SK-N-SH (cell line): ENCODE measurements at regions not wholly inside any gene's neighbourhood (a gene's known extent, or its start where the extent isn't known, plus 50 kb on each side); places are given as distances from the start of the nearest gene placed in this dataset.

Experiments used
- CTCF ChIA-PET: fragments of 300-600, 350-600 bp; formaldehyde crosslinking; extraction: SDS; loops from one replicate; lab custom pipeline; 2021; lab: Yijun Ruan, JAX
- POLR2A ChIA-PET: fragments of 350-600 bp; sonication (Branson Sonifier 250); formaldehyde crosslinking; extraction: SDS; loops from one replicate; lab custom pipeline; 2020; ENCODE audit warnings: antibody characterized with exemption, inconsistent platforms; lab: Yijun Ruan, JAX
- DNase-seq: peaks from one replicate; pipeline ENCODE4 v3.0.0; 2012
- H2AFZ ChIP-seq: fragments of 200-600 bp; sonication (generic); 2 replicates; pipeline ENCODE4 v1.8.1; 2016; ENCODE audit warnings: antibody characterized with exemption, mild to moderate bottlenecking, low read depth
- H3F3A ChIP-seq: fragments of 200-600 bp; sonication (generic); replicated peaks from 2 replicates; pipeline ENCODE3; 2016; ENCODE audit warnings: antibody characterized with exemption, mild to moderate bottlenecking; ENCODE audit not compliant: insufficient read depth
- H3K27ac ChIP-seq, 2 experiments: fragments of 200-500 bp in 1 of 2; fragments of 200-600 bp in 1 of 2; sonication (Bioruptor generic) in 1 of 2; sonication (generic), shearing (Covaris generic) in 1 of 2; 2 replicates each; pipeline versions ENCODE4 v1.5.1 to v1.6.1; 2014 to 2016; ENCODE audit warnings: low read depth in 2 of 2, inconsistent platforms in 1 of 2, low read length in 1 of 2, mild to moderate bottlenecking in 1 of 2, mixed read lengths in 1 of 2
- H3K27me3 ChIP-seq: fragments of 200-600 bp; sonication (generic), shearing (Covaris generic); 2 replicates; pipeline ENCODE4 v1.6.1; 2016; ENCODE audit warnings: mixed run types; ENCODE audit not compliant: insufficient read depth
- H3K36me3 ChIP-seq, 2 experiments: fragments of 200-500 bp in 1 of 2; fragments of 200-600 bp in 1 of 2; sonication (Bioruptor generic) in 1 of 2; sonication (generic) in 1 of 2; replicated peaks in 1 of 2; 2 replicates each; pipeline versions ENCODE3 to v1.5.1; 2014 to 2016; ENCODE audit warnings: low read length in 1 of 2, mild to moderate bottlenecking in 1 of 2; ENCODE audit not compliant: insufficient read depth in 2 of 2, control insufficient read depth in 1 of 2
- H3K4me1 ChIP-seq, 2 experiments: fragments of 200-500 bp in 1 of 2; fragments of 200-600 bp in 1 of 2; sonication (Bioruptor generic) in 1 of 2; sonication (generic), shearing (Covaris generic) in 1 of 2; 2 replicates each; pipeline versions ENCODE4 v1.5.1 to v1.6.1; 2014 to 2016; ENCODE audit warnings: low read depth in 1 of 2, low read length in 1 of 2, mixed run types in 1 of 2; ENCODE audit not compliant: insufficient read depth in 2 of 2, control insufficient read depth in 1 of 2
- H3K4me2 ChIP-seq: fragments of 200-600 bp; sonication (generic), shearing (Covaris generic); 2 replicates; pipeline ENCODE4 v1.6.1; 2017; ENCODE audit warnings: mixed run types
- H3K4me3 ChIP-seq, 2 experiments: fragments of 200-500 bp in 1 of 2; fragments of 200-600 bp in 1 of 2; sonication (Bioruptor generic) in 1 of 2; sonication (generic), shearing (Covaris generic) in 1 of 2; 2 replicates each; pipeline versions ENCODE4 v1.5.1 to v1.8.1; 2014 to 2016; ENCODE audit warnings: low read depth in 2 of 2, inconsistent platforms in 1 of 2, low read length in 1 of 2, mild to moderate bottlenecking in 1 of 2, mixed read lengths in 1 of 2, moderate library complexity in 1 of 2
- H3K79me2 ChIP-seq: fragments of 200-600 bp; sonication (generic); 2 replicates; pipeline ENCODE4 v1.8.1; 2017; ENCODE audit warnings: mild to moderate bottlenecking; ENCODE audit not compliant: insufficient read depth
- H3K9ac ChIP-seq: fragments of 200-600 bp; sonication (generic); 2 replicates; pipeline ENCODE4 v1.6.1; 2017; ENCODE audit warnings: mixed run types
- H3K9me2 ChIP-seq: fragments of 200-600 bp; sonication (generic); 2 replicates; pipeline ENCODE4 v1.6.1; 2017; ENCODE audit warnings: mixed run types
- H3K9me3 ChIP-seq: fragments of 200-600 bp; sonication (generic); 2 replicates; pipeline ENCODE4 v1.6.1; 2017; ENCODE audit warnings: mixed run types, mild to moderate bottlenecking, moderate library complexity
- H4K20me1 ChIP-seq: fragments of 200-600 bp; sonication (generic); 2 replicates; pipeline ENCODE4 v1.6.1; 2017; ENCODE audit warnings: mild to moderate bottlenecking, mixed run types; ENCODE audit not compliant: insufficient read depth
- CHD2 ChIP-seq: fragments of 150-350 bp; IDR thresholded peaks from 2 replicates; pipeline ENCODE4 v1.6.1; 2018; ENCODE audit warnings: low read length; ENCODE audit not compliant: partially characterized antibody
- ELF1 ChIP-seq: IDR thresholded peaks from 2 replicates; pipeline ENCODE4 v1.4.0; 2012
- EZH2phosphoT487 ChIP-seq: fragments of 200-600 bp; sonication (generic); IDR thresholded peaks from 2 replicates; pipeline ENCODE4 v1.6.1; 2017; ENCODE audit warnings: low read depth, mixed run types, mild to moderate bottlenecking, antibody characterized with exemption, moderate library complexity, borderline replicate concordance
- FOSL2 ChIP-seq: IDR thresholded peaks from 2 replicates; pipeline ENCODE4 v1.4.0; 2012; ENCODE audit warnings: low read depth, mild to moderate bottlenecking, moderate library complexity, borderline replicate concordance
- FOXJ3 ChIP-seq: sonication (generic); formaldehyde crosslinking; IDR thresholded peaks from 2 replicates; pipeline ENCODE4 v1.5.1; 2020; ENCODE audit warnings: mild to moderate bottlenecking, missing genetic modification reagents
- FOXM1 ChIP-seq: IDR thresholded peaks from 2 replicates; pipeline ENCODE4 v1.4.0; 2012; ENCODE audit warnings: low read depth, mild to moderate bottlenecking
- GATA2 ChIP-seq: sonication (generic); formaldehyde crosslinking; IDR thresholded peaks from 2 replicates; pipeline ENCODE4 v1.5.0; 2020; ENCODE audit warnings: mild to moderate bottlenecking, missing genetic modification reagents
- JUND ChIP-seq: IDR thresholded peaks from 2 replicates; pipeline ENCODE4 v1.4.0; 2012
- NRF1 ChIP-seq: IDR thresholded peaks from 2 replicates; pipeline ENCODE4 v1.6.1; 2012; ENCODE audit warnings: low read depth, mild to moderate bottlenecking, low read length
- POLR2AphosphoS5 ChIP-seq: IDR thresholded peaks from 2 replicates; pipeline ENCODE4 v1.6.1; 2012; ENCODE audit warnings: low read depth, low read length
- RFX5 ChIP-seq: IDR thresholded peaks from 2 replicates; pipeline ENCODE4 v1.6.1; 2012; ENCODE audit warnings: mild to moderate bottlenecking, improper control_type of control experiment, low read length
- RXRA ChIP-seq: IDR thresholded peaks from 2 replicates; pipeline ENCODE4 v1.4.0; 2012; ENCODE audit warnings: low read depth, mild to moderate bottlenecking, borderline replicate concordance
- SMC3 ChIP-seq: IDR thresholded peaks from 2 replicates; pipeline ENCODE4 v1.6.1; 2012; ENCODE audit warnings: low read depth, low read length, improper control_type of control experiment
- TCF12 ChIP-seq: IDR thresholded peaks from 2 replicates; pipeline ENCODE4 v1.4.0; 2012
- USF1 ChIP-seq: IDR thresholded peaks from 2 replicates; pipeline ENCODE4 v1.4.0; 2012; ENCODE audit warnings: low read depth, borderline replicate concordance
- YY1 ChIP-seq: IDR thresholded peaks from 2 replicates; pipeline ENCODE4 v1.4.0; 2012; ENCODE audit warnings: low read depth, mild to moderate bottlenecking
- WGBS: methylation state at CpG from one replicate; pipeline ENCODE4 v1.1.6; 2017; ENCODE audit warnings: low lambda C conversion rate; 5-methylcytosine and 5-hydroxymethylcytosine counted together
- TF ChIP-seq, protein P1 (sequence below): IDR thresholded peaks from 2 replicates; pipeline ENCODE4 v1.4.0; 2012; ENCODE audit warnings: low read depth
- TF ChIP-seq, protein P2 (sequence below): IDR thresholded peaks from 2 replicates; pipeline ENCODE4 v1.6.1; 2012; ENCODE audit warnings: mild to moderate bottlenecking, low read depth, low read length, moderate library complexity
- TF ChIP-seq, protein P3 (sequence below): fragments of 150-350 bp; IDR thresholded peaks from 2 replicates; pipeline ENCODE4 v1.6.1; 2017; ENCODE audit warnings: antibody characterized with exemption, low read length, low read depth, borderline replicate concordance
- TF ChIP-seq, protein P4 (sequence below): fragments of 200-600 bp; sonication (generic); IDR thresholded peaks from 2 replicates; pipeline ENCODE4 v1.6.1; 2017; ENCODE audit warnings: antibody characterized with exemption, mild to moderate bottlenecking, moderate library complexity

DNA sequence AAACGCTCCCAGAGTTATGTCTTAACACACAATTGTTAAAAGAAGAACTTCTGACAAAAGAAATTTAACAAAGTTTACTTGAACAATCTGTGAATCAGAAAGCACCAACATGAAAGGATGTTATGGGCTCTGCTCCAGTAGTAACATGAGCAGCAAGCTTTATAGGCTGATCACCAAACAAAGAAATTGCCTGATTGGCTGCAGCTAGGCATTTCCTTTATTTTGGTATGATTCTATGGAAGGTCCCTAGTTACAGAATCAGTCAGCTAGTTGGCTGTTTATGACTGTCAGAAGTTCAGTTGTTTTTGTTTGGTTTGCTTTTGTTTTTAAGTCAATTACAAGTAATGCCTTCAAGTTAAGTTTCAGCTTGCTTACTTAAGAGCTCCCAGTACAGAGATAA is 102.4 kb upstream of the SMC2 start:
- 0% methylated on average over 1 of the region's 1 CpG for WGBS
- Histone ChIP-seq H2AFZ (no peak overlapping the region), H3K27ac (no peak overlapping the region), H3K36me3 (no peaks in the 10 kb centered on the region), H3K4me3 (no peak overlapping the region), H3K9me2 (no peaks in the 10 kb centered on the region), H3F3A (no peaks in the 10 kb centered on the region), H3K4me1 (no peaks in the 10 kb centered on the region), H3K9ac (no peak overlapping the region), H3K79me2 (no peaks in the 10 kb centered on the region), H3K27me3 (no peaks in the 10 kb centered on the region), H3K9me3 (no peaks in the 10 kb centered on the region), H3K4me2 (no peak overlapping the region), H4K20me1 (no peaks in the 10 kb centered on the region)
- TF ChIP-seq POLR2AphosphoS5 (no peak), FOSL2 (no peak), NRF1 (no peak), GATA2 (no peak), YY1 (no peak), CHD2 (no peak)
- TF ChIP-seq, protein P1, sequence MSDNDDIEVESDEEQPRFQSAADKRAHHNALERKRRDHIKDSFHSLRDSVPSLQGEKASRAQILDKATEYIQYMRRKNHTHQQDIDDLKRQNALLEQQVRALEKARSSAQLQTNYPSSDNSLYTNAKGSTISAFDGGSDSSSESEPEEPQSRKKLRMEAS: no peak
- TF ChIP-seq, protein P2, sequence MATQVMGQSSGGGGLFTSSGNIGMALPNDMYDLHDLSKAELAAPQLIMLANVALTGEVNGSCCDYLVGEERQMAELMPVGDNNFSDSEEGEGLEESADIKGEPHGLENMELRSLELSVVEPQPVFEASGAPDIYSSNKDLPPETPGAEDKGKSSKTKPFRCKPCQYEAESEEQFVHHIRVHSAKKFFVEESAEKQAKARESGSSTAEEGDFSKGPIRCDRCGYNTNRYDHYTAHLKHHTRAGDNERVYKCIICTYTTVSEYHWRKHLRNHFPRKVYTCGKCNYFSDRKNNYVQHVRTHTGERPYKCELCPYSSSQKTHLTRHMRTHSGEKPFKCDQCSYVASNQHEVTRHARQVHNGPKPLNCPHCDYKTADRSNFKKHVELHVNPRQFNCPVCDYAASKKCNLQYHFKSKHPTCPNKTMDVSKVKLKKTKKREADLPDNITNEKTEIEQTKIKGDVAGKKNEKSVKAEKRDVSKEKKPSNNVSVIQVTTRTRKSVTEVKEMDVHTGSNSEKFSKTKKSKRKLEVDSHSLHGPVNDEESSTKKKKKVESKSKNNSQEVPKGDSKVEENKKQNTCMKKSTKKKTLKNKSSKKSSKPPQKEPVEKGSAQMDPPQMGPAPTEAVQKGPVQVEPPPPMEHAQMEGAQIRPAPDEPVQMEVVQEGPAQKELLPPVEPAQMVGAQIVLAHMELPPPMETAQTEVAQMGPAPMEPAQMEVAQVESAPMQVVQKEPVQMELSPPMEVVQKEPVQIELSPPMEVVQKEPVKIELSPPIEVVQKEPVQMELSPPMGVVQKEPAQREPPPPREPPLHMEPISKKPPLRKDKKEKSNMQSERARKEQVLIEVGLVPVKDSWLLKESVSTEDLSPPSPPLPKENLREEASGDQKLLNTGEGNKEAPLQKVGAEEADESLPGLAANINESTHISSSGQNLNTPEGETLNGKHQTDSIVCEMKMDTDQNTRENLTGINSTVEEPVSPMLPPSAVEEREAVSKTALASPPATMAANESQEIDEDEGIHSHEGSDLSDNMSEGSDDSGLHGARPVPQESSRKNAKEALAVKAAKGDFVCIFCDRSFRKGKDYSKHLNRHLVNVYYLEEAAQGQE: no peak
- ChIA-PET CTCF (interaction anchor here (0.7 kb wide), 1 partner anchor 13 kb away, joined by 3 read pairs; no protein-coding TSS in a partner anchor), POLR2A (no interaction called here)
- DNase-seq: no peak

GRCh38 chr9:103992938-103993579 is 101.0 kb upstream of the SMC2 start:
- Histone ChIP-seq H3F3A (no peaks in the 10 kb centered on the region), H3K9me2 (no peaks in the 10 kb centered on the region), H3K9ac (no peak overlapping the region), H3K4me1 (no peaks in the 10 kb centered on the region), H2AFZ (no peak overlapping the region), H3K27me3 (no peaks in the 10 kb centered on the region), H3K79me2 (no peaks in the 10 kb centered on the region), H3K27ac (no peak overlapping the region), H3K4me3 (no peak overlapping the region), H3K36me3 (no peaks in the 10 kb centered on the region), H3K9me3 (no peaks in the 10 kb centered on the region), H4K20me1 (no peaks in the 10 kb centered on the region), H3K4me2 (no peak overlapping the region)
- ChIA-PET CTCF (no interaction called here), POLR2A (no interaction called here)
- WGBS: 13% methylated on average over 3 of the region's 3 CpGs
- no peak for TF ChIP-seq USF1
- no peak for TF ChIP-seq JUND
- no peak for TF ChIP-seq YY1
- no peak for TF ChIP-seq TCF12
- no peak for TF ChIP-seq EZH2phosphoT487
- TF ChIP-seq RFX5: no peak
- no peak for TF ChIP-seq FOXM1
- TF ChIP-seq, protein P3, sequence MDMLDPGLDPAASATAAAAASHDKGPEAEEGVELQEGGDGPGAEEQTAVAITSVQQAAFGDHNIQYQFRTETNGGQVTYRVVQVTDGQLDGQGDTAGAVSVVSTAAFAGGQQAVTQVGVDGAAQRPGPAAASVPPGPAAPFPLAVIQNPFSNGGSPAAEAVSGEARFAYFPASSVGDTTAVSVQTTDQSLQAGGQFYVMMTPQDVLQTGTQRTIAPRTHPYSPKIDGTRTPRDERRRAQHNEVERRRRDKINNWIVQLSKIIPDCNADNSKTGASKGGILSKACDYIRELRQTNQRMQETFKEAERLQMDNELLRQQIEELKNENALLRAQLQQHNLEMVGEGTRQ: no peak
- TF ChIP-seq ELF1: no peak
- TF ChIP-seq SMC3: no peak
- TF ChIP-seq POLR2AphosphoS5: no peak
- no peak for TF ChIP-seq FOSL2
- TF ChIP-seq RXRA: no peak
- TF ChIP-seq FOXJ3: no peak
- TF ChIP-seq, protein P1: no peak
- no peak for TF ChIP-seq NRF1
- TF ChIP-seq, protein P4, sequence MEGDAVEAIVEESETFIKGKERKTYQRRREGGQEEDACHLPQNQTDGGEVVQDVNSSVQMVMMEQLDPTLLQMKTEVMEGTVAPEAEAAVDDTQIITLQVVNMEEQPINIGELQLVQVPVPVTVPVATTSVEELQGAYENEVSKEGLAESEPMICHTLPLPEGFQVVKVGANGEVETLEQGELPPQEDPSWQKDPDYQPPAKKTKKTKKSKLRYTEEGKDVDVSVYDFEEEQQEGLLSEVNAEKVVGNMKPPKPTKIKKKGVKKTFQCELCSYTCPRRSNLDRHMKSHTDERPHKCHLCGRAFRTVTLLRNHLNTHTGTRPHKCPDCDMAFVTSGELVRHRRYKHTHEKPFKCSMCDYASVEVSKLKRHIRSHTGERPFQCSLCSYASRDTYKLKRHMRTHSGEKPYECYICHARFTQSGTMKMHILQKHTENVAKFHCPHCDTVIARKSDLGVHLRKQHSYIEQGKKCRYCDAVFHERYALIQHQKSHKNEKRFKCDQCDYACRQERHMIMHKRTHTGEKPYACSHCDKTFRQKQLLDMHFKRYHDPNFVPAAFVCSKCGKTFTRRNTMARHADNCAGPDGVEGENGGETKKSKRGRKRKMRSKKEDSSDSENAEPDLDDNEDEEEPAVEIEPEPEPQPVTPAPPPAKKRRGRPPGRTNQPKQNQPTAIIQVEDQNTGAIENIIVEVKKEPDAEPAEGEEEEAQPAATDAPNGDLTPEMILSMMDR: no peak
- TF ChIP-seq CHD2: no peak
- DNase-seq: no peak
